ENCODE measurements at regions not wholly inside any gene's neighbourhood (a gene's known extent, or its start where the extent isn't known, plus 50 kb on each side); places are given as distances from the start of the nearest gene placed in this dataset.
A peak's percentile ranks its signal among the peaks of the same experiment; 100 is the strongest.

- DNase-seq (ENCODE audit: extremely low spot score in 2 of 2): no peak
- no peak overlapping the region for H3K27ac ChIP-seq
- H3K36me3 ChIP-seq: no peaks in the 10 kb centered on the region
- no peaks in the 10 kb centered on the region for H3K27me3 ChIP-seq
- H3K4me1 ChIP-seq: no peaks in the 10 kb centered on the region
- TF ChIP-seq POLR2AphosphoS5 (IDR thresholded peaks at IDR 0.05; ENCODE audit: insufficient read depth in 1 of 2, low read depth in 1 of 2): peak in 1 of 2 donors; percentile 22
- TF ChIP-seq, protein P1, sequence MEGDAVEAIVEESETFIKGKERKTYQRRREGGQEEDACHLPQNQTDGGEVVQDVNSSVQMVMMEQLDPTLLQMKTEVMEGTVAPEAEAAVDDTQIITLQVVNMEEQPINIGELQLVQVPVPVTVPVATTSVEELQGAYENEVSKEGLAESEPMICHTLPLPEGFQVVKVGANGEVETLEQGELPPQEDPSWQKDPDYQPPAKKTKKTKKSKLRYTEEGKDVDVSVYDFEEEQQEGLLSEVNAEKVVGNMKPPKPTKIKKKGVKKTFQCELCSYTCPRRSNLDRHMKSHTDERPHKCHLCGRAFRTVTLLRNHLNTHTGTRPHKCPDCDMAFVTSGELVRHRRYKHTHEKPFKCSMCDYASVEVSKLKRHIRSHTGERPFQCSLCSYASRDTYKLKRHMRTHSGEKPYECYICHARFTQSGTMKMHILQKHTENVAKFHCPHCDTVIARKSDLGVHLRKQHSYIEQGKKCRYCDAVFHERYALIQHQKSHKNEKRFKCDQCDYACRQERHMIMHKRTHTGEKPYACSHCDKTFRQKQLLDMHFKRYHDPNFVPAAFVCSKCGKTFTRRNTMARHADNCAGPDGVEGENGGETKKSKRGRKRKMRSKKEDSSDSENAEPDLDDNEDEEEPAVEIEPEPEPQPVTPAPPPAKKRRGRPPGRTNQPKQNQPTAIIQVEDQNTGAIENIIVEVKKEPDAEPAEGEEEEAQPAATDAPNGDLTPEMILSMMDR (IDR thresholded peaks at IDR 0.05): no peak
- intact Hi-C loops (cut with DNase I): no loop called here
- H3K9me3 ChIP-seq: no peaks in the 10 kb centered on the region
- no peak overlapping the region for H3K4me3 ChIP-seq
These were observed 219.9 kb downstream of the NFKBIZ start for GRCh38 chr3:102069211-102069662.

DNA sequence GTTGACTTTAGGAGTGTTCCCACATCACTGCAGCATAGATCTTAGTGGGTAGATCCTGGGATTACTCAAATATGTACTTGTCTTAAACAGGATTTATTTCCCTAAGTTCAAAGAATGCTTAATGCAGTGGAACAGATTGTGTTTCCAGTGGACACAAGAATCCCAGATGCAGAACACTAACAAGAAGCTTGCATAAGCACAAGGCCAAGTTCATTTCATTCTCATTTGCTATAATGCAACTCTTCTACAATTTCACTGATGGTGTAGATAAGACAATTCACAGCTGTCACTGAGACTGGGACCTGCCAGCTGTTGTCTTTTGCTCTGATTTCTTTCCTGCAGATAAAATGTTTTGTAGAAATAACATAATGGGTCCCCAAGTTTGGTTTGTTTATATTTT, 225.6 kb downstream of the NFKBIZ start:
- DNase-seq (ENCODE audit: extremely low spot score in 2 of 2): no peak
- intact Hi-C loops (cut with DNase I): no loop called here
- Histone ChIP-seq H3K27me3 (no peaks in the 10 kb centered on the region), H3K9me3 (no peaks in the 10 kb centered on the region), H3K4me1 (no peaks in the 10 kb centered on the region), H3K36me3 (no peaks in the 10 kb centered on the region), H3K4me3 (no peak overlapping the region), H3K27ac (no peak overlapping the region)
- TF ChIP-seq POLR2AphosphoS5 (IDR thresholded peaks at IDR 0.05; ENCODE audit: insufficient read depth in 1 of 2, low read depth in 1 of 2) (no peak), POLR2A (IDR thresholded peaks at IDR 0.05) (no peak)
- TF ChIP-seq, protein P1 (IDR thresholded peaks at IDR 0.05): no peak

- no peaks in the 10 kb centered on the region for H3K36me3 ChIP-seq
- intact Hi-C loops (cut with DNase I): no loop called here
- TF ChIP-seq POLR2AphosphoS5 (IDR thresholded peaks at IDR 0.05; ENCODE audit: insufficient read depth in 1 of 2, low read depth in 1 of 2) (no peak), POLR2A (IDR thresholded peaks at IDR 0.05) (no peak)
- TF ChIP-seq, protein P1 (IDR thresholded peaks at IDR 0.05): no peak
These were observed 229.1 kb downstream of the NFKBIZ start for GRCh38 chr3:102078401-102078800.

DNA sequence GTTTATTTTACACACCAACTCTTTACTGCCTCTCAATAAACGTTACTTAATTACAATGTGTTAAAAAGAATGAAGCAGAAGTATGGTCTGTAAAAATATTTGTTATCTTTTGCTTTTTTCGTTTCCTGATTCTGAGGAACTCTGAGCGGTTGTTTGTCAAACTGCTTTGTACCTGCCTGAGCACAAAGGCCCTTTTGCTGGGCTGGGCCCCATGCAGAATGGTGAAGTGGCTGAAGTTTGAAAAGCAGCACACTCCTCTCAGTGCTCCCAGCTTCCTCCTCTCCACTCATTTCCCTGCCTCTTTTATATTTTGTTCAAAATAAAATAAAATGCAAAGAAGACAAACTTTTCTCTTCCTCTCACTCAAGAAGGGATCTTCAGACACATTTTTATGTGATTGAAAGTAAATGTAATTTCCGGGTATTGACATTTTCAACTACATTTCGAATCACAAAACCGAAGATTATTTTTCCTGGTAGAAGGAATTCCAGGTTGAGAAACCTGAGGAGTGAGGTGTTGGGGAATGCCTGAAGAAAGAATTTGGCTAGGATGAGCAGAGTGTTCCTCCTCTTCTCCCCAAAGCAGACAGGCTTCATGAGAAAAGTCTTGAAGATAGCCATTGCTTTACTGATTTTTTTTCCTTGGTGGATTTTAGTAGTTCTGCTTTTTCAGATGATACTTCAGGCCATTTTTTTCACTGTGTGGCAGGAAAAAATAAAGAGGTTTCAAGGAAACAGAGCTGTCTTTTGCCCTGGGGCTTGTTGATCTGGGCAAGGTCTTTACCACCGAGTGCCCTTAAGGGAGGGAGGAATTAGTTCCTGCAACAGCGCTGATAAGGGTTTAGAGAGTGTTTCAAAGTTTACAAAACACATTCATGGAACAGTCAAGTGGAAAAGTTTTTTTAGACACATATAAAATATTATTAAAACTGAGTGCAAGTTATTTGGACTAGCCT, 229.8 kb downstream of the NFKBIZ start:
- Histone ChIP-seq H3K27ac (no peak overlapping the region), H3K4me1 (no peaks in the 10 kb centered on the region), H3K9me3 (no peaks in the 10 kb centered on the region), H3K27me3 (no peaks in the 10 kb centered on the region), H3K36me3 (no peaks in the 10 kb centered on the region), H3K4me3 (no peak overlapping the region)
- intact Hi-C loops (cut with DNase I): no loop called here
- TF ChIP-seq POLR2AphosphoS5 (IDR thresholded peaks at IDR 0.05; ENCODE audit: insufficient read depth in 1 of 2, low read depth in 1 of 2): no peak
- TF ChIP-seq, protein P1 (IDR thresholded peaks at IDR 0.05): no peak
- TF ChIP-seq POLR2A (IDR thresholded peaks at IDR 0.05): no peak
- DNase-seq (ENCODE audit: extremely low spot score in 2 of 2): no peak

More at GRCh38 chr3:102078401-102078800, 229.1 kb downstream of the NFKBIZ start:
- Histone ChIP-seq H3K4me1 (no peaks in the 10 kb centered on the region), H3K4me3 (no peak overlapping the region), H3K9me3 (no peaks in the 10 kb centered on the region), H3K27me3 (no peaks in the 10 kb centered on the region), H3K27ac (no peak overlapping the region)
- no peak for DNase-seq (ENCODE audit: extremely low spot score in 2 of 2)

DNA sequence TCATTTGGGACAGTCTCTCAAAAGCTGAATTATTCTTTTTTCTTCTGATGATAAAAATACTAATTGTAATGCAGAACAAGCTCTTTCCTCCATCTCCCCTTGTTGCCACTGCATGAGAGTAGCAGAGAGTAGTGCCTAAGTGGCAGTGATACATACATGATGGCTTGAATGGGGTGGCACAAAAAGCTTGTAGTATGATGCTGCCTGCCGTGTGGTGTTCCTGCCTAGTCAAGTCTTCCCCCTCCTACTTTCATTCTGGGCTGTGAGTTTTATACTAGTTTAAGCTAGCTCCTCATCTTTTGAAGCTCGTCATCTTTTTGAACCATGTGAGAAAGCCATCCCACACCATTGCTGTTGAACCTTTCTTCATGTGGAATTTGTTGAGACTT, 230.5 kb downstream of the NFKBIZ start:
- no peak for DNase-seq (ENCODE audit: extremely low spot score in 2 of 2)
- Histone ChIP-seq H3K9me3 (no peaks in the 10 kb centered on the region), H3K4me3 (no peak overlapping the region), H3K27ac (no peak overlapping the region), H3K4me1 (no peaks in the 10 kb centered on the region), H3K27me3 (no peaks in the 10 kb centered on the region), H3K36me3 (no peaks in the 10 kb centered on the region)
- intact Hi-C loops (cut with DNase I): no loop called here
- TF ChIP-seq POLR2A (IDR thresholded peaks at IDR 0.05) (no peak), POLR2AphosphoS5 (IDR thresholded peaks at IDR 0.05; ENCODE audit: insufficient read depth in 1 of 2, low read depth in 1 of 2) (no peak)
- TF ChIP-seq, protein P1 (IDR thresholded peaks at IDR 0.05): no peak
